CD4-positive, alpha-beta T cell treated with Interferon gamma for 1 hour (primary cell): ENCODE measurements at regions not wholly inside any gene's neighbourhood (a gene's known extent, or its start where the extent isn't known, plus 50 kb on each side); places are given as distances from the start of the nearest gene placed in this dataset.
"Not testable (repeated sequence)": the region's sequence is repeated elsewhere in the genome, so short reads cannot be mapped to it uniquely, and the experiment has no call there.

Source experiments
- DNase-seq: peaks from one replicate; pipeline ENCODE4 v3.0.0-alpha.2; 2020

GRCh38 chr14:105912641-105913180 is 386.3 kb downstream of the TMEM121 start:
- DNase-seq = no peak

GRCh38 chr14:105913221-105913620 is 386.8 kb downstream of the TMEM121 start:
- DNase-seq = no peak

GRCh38 chr14:105913861-105914260 is 387.5 kb downstream of the TMEM121 start:
- no peak for DNase-seq

DNA sequence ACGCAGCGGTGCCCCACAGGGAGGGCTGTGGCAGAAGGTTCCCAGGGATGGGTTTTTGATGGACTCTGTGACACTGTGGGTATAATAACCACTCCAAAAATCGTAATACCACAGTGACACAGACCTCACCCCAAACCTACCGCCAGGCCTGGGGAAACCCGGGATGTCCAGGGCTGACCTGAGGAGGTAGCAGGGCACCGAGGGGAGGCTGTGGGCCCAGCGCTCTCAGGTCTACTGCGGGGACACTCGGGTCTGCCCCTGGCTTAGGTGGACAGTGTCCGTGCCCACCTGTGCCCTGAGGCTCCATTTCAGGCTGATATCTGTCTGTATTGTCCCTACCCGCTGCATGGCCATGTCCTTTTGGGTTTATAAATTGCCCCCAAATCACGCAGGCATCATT is 387.9 kb downstream of the TMEM121 start:
- DNase-seq = not testable (repeated sequence)

- DNase-seq = no peak
Observed at GRCh38 chr14:105914738-105915385, 388.5 kb downstream of the TMEM121 start.

GRCh38 chr14:105915546-105915945 is 389.2 kb downstream of the TMEM121 start:
- not testable (repeated sequence) for DNase-seq

DNA sequence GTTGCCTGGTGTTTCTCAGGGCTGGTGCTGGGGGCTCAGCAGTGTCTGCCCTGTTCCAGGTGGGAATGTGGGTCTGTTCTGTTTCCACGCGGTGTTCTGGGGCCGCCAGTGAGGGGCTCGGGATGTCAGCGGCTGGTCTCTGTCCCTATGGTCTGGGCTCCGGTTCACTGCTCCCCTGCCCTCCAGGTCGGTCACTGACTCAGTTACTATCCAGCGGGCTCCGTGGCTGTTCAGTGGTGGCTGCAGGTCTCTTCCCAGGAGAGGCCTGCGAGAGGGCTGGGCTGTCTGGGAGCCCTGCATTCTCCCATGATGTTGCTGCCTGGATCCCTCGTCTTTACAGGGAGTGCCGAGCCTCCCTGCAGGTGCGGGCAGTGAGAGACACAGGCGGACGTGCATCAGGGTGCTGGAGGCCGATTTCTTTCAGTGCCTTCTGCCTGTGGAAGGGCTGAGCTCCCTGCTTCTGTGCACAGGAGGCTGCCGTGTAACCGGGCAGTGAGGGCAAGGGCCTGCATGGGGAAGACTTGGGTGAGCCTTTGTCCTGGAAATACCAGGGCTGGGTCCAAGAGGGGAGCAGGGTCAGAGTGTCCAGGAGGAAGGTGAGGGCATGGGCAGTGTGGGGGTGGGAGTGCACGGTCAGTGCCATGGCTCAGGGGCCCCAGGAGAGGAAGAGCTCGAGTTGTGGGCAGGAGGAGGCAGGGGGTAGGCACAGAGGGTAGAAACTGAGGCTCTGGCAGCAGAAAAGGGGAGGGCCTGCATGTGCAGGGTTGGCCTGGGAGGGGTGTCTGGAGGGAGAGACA is 391.0 kb downstream of the TMEM121 start:
- DNase-seq = not testable (repeated sequence)

DNA sequence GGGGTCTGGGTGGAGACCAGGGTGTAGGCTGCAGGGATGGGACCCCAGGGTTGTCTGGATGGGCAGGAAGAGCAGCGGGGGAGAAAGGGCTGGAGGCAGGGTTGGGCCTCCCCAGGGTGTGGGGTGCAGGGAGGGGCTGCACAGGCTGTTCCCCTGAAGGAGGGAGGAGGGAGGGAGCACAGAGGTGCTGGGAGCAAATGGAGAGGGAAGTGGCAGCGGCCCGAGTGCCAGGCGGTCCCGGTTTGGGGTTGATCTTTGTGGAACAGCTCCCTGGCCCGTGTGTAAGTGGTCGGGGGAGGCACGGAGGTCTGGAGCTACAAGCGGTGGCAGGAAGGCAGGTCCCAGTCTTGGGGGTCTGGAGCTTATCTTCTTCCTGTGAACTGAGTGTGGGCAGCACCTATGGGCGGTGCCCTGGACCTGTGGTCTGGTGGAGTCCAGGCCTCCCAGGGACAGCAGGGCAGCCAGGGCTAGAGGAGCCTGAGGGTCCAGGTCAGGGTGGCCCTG is 391.6 kb downstream of the TMEM121 start:
- DNase-seq = no peak

GRCh38 chr14:105918496-105919262 is 392.3 kb downstream of the TMEM121 start:
- DNase-seq = no peak

- no peak for DNase-seq
Observed at GRCh38 chr14:105919458-105920150, 393.2 kb downstream of the TMEM121 start.

GRCh38 chr14:105920151-105920700 is 393.8 kb downstream of the TMEM121 start:
- not testable (repeated sequence) for DNase-seq

DNA sequence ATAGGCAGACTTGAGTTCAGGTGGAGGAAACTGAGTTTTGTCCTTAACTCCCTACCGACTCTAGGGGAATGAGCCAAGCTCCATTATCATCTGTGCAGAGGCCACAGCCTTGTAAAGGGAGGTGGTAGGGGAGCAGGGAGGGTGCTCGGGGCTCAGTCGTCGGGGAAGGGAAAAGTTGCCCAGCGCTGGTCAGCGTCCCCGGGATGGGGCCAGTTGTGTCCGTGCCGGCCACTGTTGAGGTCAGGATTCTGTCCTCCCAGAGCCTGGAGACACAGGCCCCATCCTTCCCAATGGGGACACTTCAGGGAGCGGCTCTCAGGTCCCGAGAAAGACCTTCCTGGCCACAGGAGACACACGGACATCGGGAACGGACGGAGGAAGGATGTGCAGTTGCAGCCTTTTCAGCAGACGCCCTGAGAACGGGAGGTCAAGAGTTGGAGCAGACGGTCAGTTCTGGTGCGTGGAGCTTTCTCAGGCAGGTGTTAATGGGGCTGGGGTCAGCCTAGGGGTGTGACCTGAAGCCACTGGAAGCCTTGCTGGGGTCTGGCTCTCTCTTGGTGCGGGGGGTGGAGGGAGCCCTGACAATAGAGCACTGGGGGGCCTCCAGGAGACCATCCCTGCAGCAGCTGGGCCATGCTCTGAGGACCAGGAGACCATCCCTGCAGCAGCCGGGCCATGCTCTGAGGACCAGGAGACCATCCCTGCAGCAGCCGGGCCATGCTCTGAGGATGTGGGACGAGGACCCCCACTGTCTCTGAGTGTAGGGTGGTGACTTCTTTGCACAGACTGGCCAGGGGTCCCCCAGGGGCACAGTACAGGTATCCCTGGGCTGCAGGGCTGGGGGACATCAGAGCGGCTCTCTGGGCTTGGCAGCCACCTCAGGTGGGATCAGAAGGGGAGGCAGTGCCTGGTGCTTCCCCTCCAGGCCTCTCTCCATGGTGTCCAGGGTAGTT is 394.7 kb downstream of the TMEM121 start:
- not testable (repeated sequence) for DNase-seq

- not testable (repeated sequence) for DNase-seq
Observed at GRCh38 chr14:105921781-105922180, 395.4 kb downstream of the TMEM121 start.

DNA sequence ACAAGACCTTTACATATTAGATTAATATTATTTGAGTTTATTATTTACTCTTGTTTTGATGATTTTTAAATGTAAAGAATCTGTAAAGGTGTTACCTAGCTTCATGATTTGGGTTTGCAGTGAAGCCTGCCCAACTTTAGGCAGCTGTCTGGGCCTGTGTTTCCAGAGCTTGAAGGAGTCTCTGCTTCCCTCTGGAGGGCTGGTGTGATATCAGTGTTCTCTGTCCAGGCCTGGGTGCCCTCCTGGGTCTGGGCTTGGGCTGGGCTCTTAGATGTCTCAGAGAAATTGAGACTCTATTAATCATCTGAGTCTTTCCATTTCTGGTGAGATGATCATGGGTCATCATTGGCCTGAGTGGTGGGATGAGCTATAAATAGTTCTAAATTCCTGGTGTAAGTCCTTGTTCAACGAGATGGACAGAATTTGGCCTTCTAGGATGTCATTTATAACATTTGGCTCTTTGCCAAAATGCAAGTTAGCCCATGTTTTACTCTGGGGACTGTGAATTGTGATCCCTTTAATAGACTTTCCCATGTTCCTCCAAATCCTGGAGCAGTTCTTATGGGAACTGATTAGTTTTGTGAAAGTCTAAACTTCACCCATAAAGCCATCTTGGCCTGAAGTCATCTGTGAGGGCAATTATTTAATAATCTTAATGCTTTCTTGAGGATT is 397.3 kb downstream of the TMEM121 start:
- DNase-seq = not testable (repeated sequence)

- no peak for DNase-seq
Observed at GRCh38 chr14:105924951-105925591, 398.7 kb downstream of the TMEM121 start.

- DNase-seq = no peak
Observed at GRCh38 chr14:105925615-105926372, 399.4 kb downstream of the TMEM121 start.

DNA sequence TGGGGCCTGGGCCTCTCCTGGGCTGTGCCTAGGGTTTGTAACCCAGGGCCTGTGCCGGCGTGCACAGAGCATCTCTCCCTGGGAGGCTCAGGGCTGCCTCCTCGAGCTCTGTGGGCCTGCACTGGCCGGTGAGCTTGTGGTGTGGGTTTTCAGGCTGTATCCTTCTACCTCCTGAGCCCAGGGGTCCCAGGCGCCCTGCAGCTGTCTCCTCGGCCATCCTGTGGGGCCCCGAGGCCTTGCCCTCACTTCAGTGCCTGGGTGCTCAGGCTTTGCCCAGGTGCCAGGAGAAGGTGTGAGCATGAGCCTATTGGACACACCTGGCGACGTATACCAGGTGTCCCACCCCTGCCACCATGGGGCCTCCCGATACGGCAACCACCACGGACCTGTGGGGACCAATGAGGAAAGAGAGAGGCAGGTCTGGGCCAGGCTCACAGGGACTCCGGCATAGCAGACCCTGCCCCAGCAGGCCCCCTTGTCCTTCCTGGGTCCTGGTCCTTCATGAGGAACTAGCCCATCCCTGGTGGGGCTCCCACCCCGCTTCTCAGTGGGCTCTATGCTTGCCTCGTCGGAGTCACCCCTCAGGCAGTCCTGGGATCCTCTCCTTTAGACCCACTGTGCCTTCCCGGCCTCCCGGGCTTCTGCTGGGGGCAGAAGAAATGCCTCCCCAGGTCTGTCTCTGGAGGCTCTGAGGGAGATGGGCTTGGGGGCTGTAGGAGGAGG is 400.2 kb downstream of the TMEM121 start:
- no peak for DNase-seq
